HEK293 (cell line): ENCODE measurements at regions not wholly inside any gene's neighbourhood (a gene's known extent, or its start where the extent isn't known, plus 50 kb on each side); places are given as distances from the start of the nearest gene placed in this dataset.
A peak's percentile ranks its signal among the peaks of the same experiment; 100 is the strongest.

Source experiments
- CTCF ChIA-PET: fragments of 350-600 bp; formaldehyde crosslinking; extraction: SDS; loops from one replicate; lab custom pipeline; 2021; ENCODE audit warnings: antibody characterized with exemption; lab: Yijun Ruan, JAX
- POLR2A ChIA-PET: fragments of 300-600 bp; formaldehyde crosslinking; extraction: SDS; loops from one replicate; lab custom pipeline; 2020; ENCODE audit warnings: antibody characterized with exemption, inconsistent platforms; lab: Yijun Ruan, JAX
- H3K27ac ChIP-seq: fragments of 200-500 bp; sonication (Bioruptor generic); 2 replicates; pipeline ENCODE4 v1.5.1; 2014; ENCODE audit warnings: low read depth, low read length, control low read depth, inconsistent platforms; ENCODE audit errors: extremely low read depth
- H3K36me3 ChIP-seq, 2 experiments: fragments of 200-500 bp in 1 of 2; sonication (Bioruptor generic) in 1 of 2; 1 replicate in 1 of 2; 2 replicates in 1 of 2; pipeline ENCODE4 v1.5.1; 2014 to 2017; ENCODE audit warnings: inconsistent platforms in 2 of 2, low read length in 2 of 2; ENCODE audit not compliant: control insufficient read depth in 2 of 2, insufficient read depth in 1 of 2
- H3K4me1 ChIP-seq: fragments of 200-500 bp; sonication (Bioruptor generic); 2 replicates; pipeline ENCODE4 v1.5.1; 2014; ENCODE audit warnings: mild to moderate bottlenecking, low read length, inconsistent platforms; ENCODE audit not compliant: control insufficient read depth, insufficient read depth
- H3K4me3 ChIP-seq: 2 replicates; pipeline ENCODE4 v1.5.1; 2011; ENCODE audit warnings: low read depth, mild to moderate bottlenecking, control low read depth, low read length, moderate library complexity
- H3K9me3 ChIP-seq: fragments of 200-500 bp; sonication (Bioruptor generic); 2 replicates; pipeline ENCODE4 v1.5.1; 2014; ENCODE audit warnings: low read depth, low read length, inconsistent platforms; ENCODE audit not compliant: control insufficient read depth, insufficient read depth
- EGR2 ChIP-seq: fragments of 450-650 bp; formaldehyde crosslinking; IDR thresholded peaks from 2 replicates; pipeline ENCODE4 v1.5.1; 2016; ENCODE audit warnings: low read depth, missing biosample characterization, missing genetic modification characterization
- FEZF1 ChIP-seq: fragments of 450-650 bp; formaldehyde crosslinking; IDR thresholded peaks from 2 replicates; pipeline ENCODE4 v1.5.1; 2016; ENCODE audit warnings: missing biosample characterization, missing genetic modification characterization
- GFI1B ChIP-seq: fragments of 450-650 bp; formaldehyde crosslinking; IDR thresholded peaks from 2 replicates; pipeline ENCODE4 v1.5.1; 2016; ENCODE audit warnings: missing biosample characterization, missing genetic modification characterization
- MZF1 ChIP-seq: fragments of 450-650 bp; formaldehyde crosslinking; IDR thresholded peaks from 2 replicates; pipeline ENCODE4 v1.5.1; 2017; ENCODE audit warnings: missing biosample characterization, missing genetic modification characterization, borderline replicate concordance
- RBAK ChIP-seq: fragments of 450-650 bp; formaldehyde crosslinking; IDR thresholded peaks from 2 replicates; pipeline ENCODE4 v1.5.1; 2016; ENCODE audit warnings: missing biosample characterization, missing genetic modification characterization
- SALL2 ChIP-seq: fragments of 450-650 bp; formaldehyde crosslinking; IDR thresholded peaks from 2 replicates; pipeline ENCODE4 v1.5.0; 2017; ENCODE audit warnings: missing biosample characterization, mild to moderate bottlenecking, missing genetic modification characterization, borderline replicate concordance
- SP3 ChIP-seq: fragments of 450-650 bp; formaldehyde crosslinking; IDR thresholded peaks from 2 replicates; pipeline ENCODE4 v1.5.1; 2016; ENCODE audit warnings: missing biosample characterization, missing genetic modification characterization
- ZBTB17 ChIP-seq: fragments of 450-650 bp; formaldehyde crosslinking; IDR thresholded peaks from 2 replicates; pipeline ENCODE4 v1.5.1; 2016; ENCODE audit warnings: missing biosample characterization, missing genetic modification characterization
- ZIC2 ChIP-seq: fragments of 450-650 bp; formaldehyde crosslinking; IDR thresholded peaks from 2 replicates; pipeline ENCODE4 v1.5.1; 2016; ENCODE audit warnings: missing biosample characterization, missing genetic modification characterization
- ZNF174 ChIP-seq: fragments of 450-650 bp; formaldehyde crosslinking; IDR thresholded peaks from 2 replicates; pipeline ENCODE4 v1.5.0; 2017; ENCODE audit warnings: missing biosample characterization, mild to moderate bottlenecking, missing genetic modification characterization
- ZNF23 ChIP-seq: fragments of 450-650 bp; formaldehyde crosslinking; IDR thresholded peaks from 2 replicates; pipeline ENCODE4 v1.5.1; 2016; ENCODE audit warnings: missing biosample characterization, missing genetic modification characterization, borderline replicate concordance
- ZNF248 ChIP-seq: fragments of 450-650 bp; formaldehyde crosslinking; IDR thresholded peaks from 2 replicates; pipeline ENCODE4 v1.5.1; 2017; ENCODE audit warnings: missing biosample characterization, missing genetic modification characterization
- ZNF394 ChIP-seq: fragments of 450-650 bp; formaldehyde crosslinking; IDR thresholded peaks from 2 replicates; pipeline ENCODE4 v1.5.1; 2016; ENCODE audit warnings: missing biosample characterization, missing genetic modification characterization, mild to moderate bottlenecking, moderate library complexity, borderline replicate concordance
- ZNF48 ChIP-seq: fragments of 450-650 bp; formaldehyde crosslinking; IDR thresholded peaks from 2 replicates; pipeline ENCODE4 v1.5.1; 2016; ENCODE audit warnings: missing biosample characterization, missing genetic modification characterization
- ZNF623 ChIP-seq: fragments of 450-650 bp; formaldehyde crosslinking; IDR thresholded peaks from 2 replicates; pipeline ENCODE4 v1.5.1; 2016; ENCODE audit warnings: missing biosample characterization, missing genetic modification characterization
- ZNF660 ChIP-seq: fragments of 450-650 bp; IDR thresholded peaks from 2 replicates; pipeline ENCODE4 v1.5.1; 2018; ENCODE audit warnings: missing biosample characterization, mild to moderate bottlenecking, missing genetic modification characterization
- ZNF830 ChIP-seq: fragments of 450-650 bp; IDR thresholded peaks from 2 replicates; pipeline ENCODE4 v1.5.0; 2018; ENCODE audit warnings: missing biosample characterization, missing genetic modification characterization, low read depth, mild to moderate bottlenecking, moderate library complexity
- TF ChIP-seq, protein P1 (sequence below): fragments of 450-650 bp; formaldehyde crosslinking; IDR thresholded peaks from 2 replicates; pipeline ENCODE4 v1.5.1; 2016; ENCODE audit warnings: missing biosample characterization, missing genetic modification characterization
- TF ChIP-seq, protein P2 (sequence below): fragments of 450-650 bp; formaldehyde crosslinking; IDR thresholded peaks from 2 replicates; pipeline ENCODE4 v1.5.1; 2017; ENCODE audit warnings: missing biosample characterization, mild to moderate bottlenecking, missing genetic modification characterization, moderate library complexity
- TF ChIP-seq, protein P3 (sequence below): fragments of 450-650 bp; formaldehyde crosslinking; IDR thresholded peaks from 2 replicates; pipeline ENCODE4 v1.5.1; 2016; ENCODE audit warnings: missing biosample characterization, missing genetic modification characterization
- TF ChIP-seq, protein P4 (sequence below): IDR thresholded peaks from 2 replicates; pipeline ENCODE4 v1.6.1; 2011; ENCODE audit warnings: mild to moderate bottlenecking, low read depth, low read length, borderline replicate concordance

- CTCF ChIA-PET: interaction anchor here (0.6 to 1.0 kb wide), 2 partner anchors 216 to 225 kb away, joined by 3 to 4 read pairs; no protein-coding TSS in a partner anchor
- POLR2A ChIA-PET: no interaction called here
- Histone ChIP-seq H3K27ac (no peak overlapping the region), H3K4me1 (no peaks in the 10 kb centered on the region), H3K9me3 (no peaks in the 10 kb centered on the region), H3K4me3 (no peak overlapping the region), H3K36me3 (no peaks in the 10 kb centered on the region)
- TF ChIP-seq SP3 (tag by site-specific recombination): no peak
- TF ChIP-seq SALL2 (tag by site-specific recombination): no peak
- no peak for TF ChIP-seq ZNF174 (tag by site-specific recombination)
- TF ChIP-seq ZNF248 (tag by site-specific recombination): no peak
- no peak for TF ChIP-seq EGR2
- TF ChIP-seq ZNF48 (tag by site-specific recombination): no peak
These were observed 506.0 kb upstream of the FAM241A start for GRCh38 chr4:111639120-111639690.

DNA sequence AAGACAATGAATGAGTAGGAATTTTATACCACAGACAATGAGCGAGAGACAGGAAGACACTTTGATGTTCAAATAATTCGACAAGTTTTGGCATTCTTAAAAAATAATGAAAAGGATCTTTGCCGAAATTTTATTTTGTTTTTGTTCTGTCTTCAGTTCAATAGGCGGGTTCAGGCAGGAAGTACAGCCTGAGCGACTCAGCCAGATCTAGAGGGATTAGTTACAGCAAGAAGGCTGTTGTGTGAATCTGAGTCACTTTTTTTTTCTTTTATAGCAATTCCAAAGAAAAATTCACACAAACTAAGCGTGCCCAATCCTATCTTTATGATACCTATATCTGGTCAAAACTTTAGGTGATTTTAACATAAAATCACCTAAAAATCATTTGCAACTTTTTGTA lies 505.4 kb upstream of the FAM241A start:
- Histone ChIP-seq H3K4me1 (no peaks in the 10 kb centered on the region), H3K27ac (no peak overlapping the region)
- 0 out of 2 replicates have a peak, but pooled peaks have one; percentile 27 for TF ChIP-seq ZBTB17 (tag by site-specific recombination)
- no peak for TF ChIP-seq ZNF830 (tag by site-specific recombination)
- TF ChIP-seq, all 188 proteins: peak for 1
- ChIA-PET POLR2A (no interaction called here), CTCF (interaction anchor here (0.6 to 1.0 kb wide), 2 partner anchors 215 to 225 kb away, joined by 3 to 4 read pairs; no protein-coding TSS in a partner anchor)
- peak overlapping the region; percentile 14; the same call in 1 of the 2 replicates for H3K4me3 ChIP-seq
- no peaks in the 10 kb centered on the region for H3K36me3 ChIP-seq
- H3K9me3 ChIP-seq: no peaks in the 10 kb centered on the region

DNA sequence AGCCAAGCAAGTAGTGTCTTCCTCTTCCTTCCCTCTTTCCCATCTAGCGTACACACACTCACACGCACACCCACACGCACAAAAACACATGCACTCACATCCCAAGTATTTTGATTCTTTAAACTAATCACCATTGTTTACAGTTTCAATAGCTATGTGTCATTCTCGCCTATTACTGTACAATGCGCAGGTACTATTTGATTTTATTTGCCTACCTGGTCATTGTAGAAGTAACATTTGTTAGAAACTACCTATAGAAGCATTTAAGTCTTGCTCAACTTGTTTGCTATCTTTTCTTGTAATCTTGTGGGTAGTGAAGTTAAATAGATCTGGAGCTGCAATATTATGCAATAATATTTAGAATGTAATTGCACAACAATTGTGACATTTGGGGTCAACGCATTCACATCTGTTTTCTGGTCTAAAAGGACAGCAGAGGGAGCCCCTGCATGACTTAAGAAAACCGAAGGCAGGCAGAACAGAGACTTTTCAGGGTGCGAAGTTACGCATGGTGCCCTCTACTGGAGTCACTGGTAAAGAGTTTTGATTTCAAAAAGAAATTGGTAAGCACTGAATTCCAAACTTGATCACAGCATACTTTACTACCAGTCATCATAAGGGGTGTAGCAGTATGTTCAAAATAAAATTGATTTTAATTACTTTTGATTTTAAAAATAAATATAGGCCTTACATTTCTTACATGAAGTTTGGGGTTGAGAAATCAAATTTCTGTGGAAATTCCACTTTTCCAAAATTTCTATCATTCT lies 503.3 kb upstream of the FAM241A start:
- H3K4me3 ChIP-seq: no peak overlapping the region
- CTCF ChIA-PET: interaction anchor here (0.6 to 2.1 kb wide), 26 partner anchors 9 to 518 kb away, joined by 3 to 44 read pairs (median 5); no protein-coding TSS in a partner anchor
- TF ChIP-seq ZNF660 (peak; percentile 89), ZNF830 (tag by site-specific recombination) (no peak), ZIC2 (tag by site-specific recombination) (no peak), ZNF23 (no peak), MZF1 (tag by site-specific recombination) (no peak), ZNF623 (tag by site-specific recombination) (no peak), ZNF394 (tag by site-specific recombination) (no peak), ZBTB17 (tag by site-specific recombination) (0 out of 2 replicates have a peak, but pooled peaks have one; percentile 13), FEZF1 (tag by site-specific recombination) (no peak), RBAK (tag by site-specific recombination) (no peak), GFI1B (no peak)
- TF ChIP-seq, protein P1, sequence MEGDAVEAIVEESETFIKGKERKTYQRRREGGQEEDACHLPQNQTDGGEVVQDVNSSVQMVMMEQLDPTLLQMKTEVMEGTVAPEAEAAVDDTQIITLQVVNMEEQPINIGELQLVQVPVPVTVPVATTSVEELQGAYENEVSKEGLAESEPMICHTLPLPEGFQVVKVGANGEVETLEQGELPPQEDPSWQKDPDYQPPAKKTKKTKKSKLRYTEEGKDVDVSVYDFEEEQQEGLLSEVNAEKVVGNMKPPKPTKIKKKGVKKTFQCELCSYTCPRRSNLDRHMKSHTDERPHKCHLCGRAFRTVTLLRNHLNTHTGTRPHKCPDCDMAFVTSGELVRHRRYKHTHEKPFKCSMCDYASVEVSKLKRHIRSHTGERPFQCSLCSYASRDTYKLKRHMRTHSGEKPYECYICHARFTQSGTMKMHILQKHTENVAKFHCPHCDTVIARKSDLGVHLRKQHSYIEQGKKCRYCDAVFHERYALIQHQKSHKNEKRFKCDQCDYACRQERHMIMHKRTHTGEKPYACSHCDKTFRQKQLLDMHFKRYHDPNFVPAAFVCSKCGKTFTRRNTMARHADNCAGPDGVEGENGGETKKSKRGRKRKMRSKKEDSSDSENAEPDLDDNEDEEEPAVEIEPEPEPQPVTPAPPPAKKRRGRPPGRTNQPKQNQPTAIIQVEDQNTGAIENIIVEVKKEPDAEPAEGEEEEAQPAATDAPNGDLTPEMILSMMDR (tag by site-specific recombination): peak; percentile 69
- TF ChIP-seq, protein P2, sequence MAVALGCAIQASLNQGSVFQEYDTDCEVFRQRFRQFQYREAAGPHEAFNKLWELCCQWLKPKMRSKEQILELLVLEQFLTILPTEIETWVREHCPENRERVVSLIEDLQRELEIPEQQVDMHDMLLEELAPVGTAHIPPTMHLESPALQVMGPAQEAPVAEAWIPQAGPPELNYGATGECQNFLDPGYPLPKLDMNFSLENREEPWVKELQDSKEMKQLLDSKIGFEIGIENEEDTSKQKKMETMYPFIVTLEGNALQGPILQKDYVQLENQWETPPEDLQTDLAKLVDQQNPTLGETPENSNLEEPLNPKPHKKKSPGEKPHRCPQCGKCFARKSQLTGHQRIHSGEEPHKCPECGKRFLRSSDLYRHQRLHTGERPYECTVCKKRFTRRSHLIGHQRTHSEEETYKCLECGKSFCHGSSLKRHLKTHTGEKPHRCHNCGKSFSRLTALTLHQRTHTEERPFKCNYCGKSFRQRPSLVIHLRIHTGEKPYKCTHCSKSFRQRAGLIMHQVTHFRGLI: no peak
- TF ChIP-seq, protein P3, sequence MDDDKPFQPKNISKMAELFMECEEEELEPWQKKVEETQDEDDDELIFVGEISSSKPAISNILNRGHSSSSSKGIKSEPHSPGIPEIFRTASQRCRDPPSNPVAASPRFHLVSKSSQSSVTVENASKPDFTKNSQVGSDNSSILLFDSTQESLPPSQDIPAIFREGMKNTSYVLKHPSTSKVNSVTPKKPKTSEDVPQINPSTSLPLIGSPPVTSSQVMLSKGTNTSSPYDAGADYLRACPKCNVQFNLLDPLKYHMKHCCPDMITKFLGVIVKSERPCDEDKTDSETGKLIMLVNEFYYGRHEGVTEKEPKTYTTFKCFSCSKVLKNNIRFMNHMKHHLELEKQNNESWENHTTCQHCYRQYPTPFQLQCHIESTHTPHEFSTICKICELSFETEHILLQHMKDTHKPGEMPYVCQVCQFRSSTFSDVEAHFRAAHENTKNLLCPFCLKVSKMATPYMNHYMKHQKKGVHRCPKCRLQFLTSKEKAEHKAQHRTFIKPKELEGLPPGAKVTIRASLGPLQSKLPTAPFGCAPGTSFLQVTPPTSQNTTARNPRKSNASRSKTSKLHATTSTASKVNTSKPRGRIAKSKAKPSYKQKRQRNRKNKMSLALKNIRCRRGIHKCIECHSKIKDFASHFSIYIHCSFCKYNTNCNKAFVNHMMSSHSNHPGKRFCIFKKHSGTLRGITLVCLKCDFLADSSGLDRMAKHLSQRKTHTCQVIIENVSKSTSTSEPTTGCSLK: no peak
- TF ChIP-seq, protein P4, sequence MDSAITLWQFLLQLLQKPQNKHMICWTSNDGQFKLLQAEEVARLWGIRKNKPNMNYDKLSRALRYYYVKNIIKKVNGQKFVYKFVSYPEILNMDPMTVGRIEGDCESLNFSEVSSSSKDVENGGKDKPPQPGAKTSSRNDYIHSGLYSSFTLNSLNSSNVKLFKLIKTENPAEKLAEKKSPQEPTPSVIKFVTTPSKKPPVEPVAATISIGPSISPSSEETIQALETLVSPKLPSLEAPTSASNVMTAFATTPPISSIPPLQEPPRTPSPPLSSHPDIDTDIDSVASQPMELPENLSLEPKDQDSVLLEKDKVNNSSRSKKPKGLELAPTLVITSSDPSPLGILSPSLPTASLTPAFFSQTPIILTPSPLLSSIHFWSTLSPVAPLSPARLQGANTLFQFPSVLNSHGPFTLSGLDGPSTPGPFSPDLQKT: no peak

More for the DNA sequence above, 503.3 kb upstream of the FAM241A start:
- no peaks in the 10 kb centered on the region for H3K4me1 ChIP-seq
- no peak overlapping the region for H3K27ac ChIP-seq
- POLR2A ChIA-PET: no interaction called here
- H3K36me3 ChIP-seq: no peaks in the 10 kb centered on the region
- H3K9me3 ChIP-seq: no peaks in the 10 kb centered on the region
